ENCODE measurements at regions not wholly inside any gene's neighbourhood (a gene's known extent, or its start where the extent isn't known, plus 50 kb on each side); places are given as distances from the start of the nearest gene placed in this dataset.

DNA sequence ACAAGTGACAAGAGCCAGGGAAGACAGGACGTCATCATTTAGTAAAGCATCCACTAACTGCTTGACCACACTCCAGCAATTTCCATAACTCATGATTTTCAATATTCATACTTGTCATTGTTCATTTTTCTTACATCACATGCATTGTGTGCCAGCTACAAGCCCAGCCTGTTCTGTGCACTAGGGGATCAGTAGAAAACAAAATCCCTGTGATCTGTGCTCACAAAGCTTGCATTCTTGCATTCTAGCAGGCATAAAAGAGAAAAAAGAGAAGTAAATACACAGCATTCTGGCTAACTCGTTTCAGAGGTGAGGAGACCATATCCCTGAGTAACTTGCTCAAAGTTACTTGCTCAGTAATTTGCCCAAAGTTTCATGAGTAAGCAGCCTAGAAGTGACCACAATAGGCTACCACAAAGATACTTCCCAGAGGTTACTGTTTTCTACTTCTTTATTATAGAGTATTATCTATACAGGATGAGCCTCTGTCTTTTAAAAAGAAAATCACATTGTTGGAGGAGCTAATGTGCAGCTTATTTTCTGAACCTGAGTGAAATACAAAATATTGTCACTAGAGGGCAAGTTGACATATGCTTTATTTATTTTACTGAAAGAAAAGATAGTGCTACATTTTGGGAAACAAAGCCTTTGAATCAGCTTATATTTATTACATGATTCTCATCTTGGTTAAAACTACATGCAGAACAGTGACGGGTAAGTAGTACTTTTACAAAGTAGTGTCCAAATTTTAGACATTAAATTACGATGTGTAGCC lies 701.4 kb upstream of the LMCD1 start:
- TF ChIP-seq POLR2AphosphoS5 (IDR thresholded peaks at IDR 0.05; ENCODE audit: low read depth, low read length) (no peak), TCF7L2 (IDR thresholded peaks at IDR 0.05; ENCODE audit: low read depth, low read length) (no peak)
- TF ChIP-seq, protein P1, sequence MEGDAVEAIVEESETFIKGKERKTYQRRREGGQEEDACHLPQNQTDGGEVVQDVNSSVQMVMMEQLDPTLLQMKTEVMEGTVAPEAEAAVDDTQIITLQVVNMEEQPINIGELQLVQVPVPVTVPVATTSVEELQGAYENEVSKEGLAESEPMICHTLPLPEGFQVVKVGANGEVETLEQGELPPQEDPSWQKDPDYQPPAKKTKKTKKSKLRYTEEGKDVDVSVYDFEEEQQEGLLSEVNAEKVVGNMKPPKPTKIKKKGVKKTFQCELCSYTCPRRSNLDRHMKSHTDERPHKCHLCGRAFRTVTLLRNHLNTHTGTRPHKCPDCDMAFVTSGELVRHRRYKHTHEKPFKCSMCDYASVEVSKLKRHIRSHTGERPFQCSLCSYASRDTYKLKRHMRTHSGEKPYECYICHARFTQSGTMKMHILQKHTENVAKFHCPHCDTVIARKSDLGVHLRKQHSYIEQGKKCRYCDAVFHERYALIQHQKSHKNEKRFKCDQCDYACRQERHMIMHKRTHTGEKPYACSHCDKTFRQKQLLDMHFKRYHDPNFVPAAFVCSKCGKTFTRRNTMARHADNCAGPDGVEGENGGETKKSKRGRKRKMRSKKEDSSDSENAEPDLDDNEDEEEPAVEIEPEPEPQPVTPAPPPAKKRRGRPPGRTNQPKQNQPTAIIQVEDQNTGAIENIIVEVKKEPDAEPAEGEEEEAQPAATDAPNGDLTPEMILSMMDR (IDR thresholded peaks at IDR 0.05): peak; percentile 8; the same call in 1 of the 2 replicates
- intact Hi-C loops (cut with micrococcal nuclease; ENCODE audit: unreplicated experiment): no loop called here
- ChIA-PET POLR2A (no interaction called here), CTCF (interaction anchor here (0.9 kb wide), 1 partner anchor 440 kb away, joined by 3 read pairs; no protein-coding TSS in a partner anchor)
- H3K27ac ChIP-seq (ENCODE audit: low read length): no peak overlapping the region
- no peaks in the 10 kb centered on the region for H3K36me3 ChIP-seq (ENCODE audit: control insufficient read depth, insufficient read depth, low read length)
- H3K9me3 ChIP-seq (ENCODE audit: control insufficient read depth, insufficient read depth, low read depth, low read length): no peaks in the 10 kb centered on the region
- in situ Hi-C loops (cut with HindIII; ENCODE audit: low pct_unique_long_range_greater_than_20kb, low sequenced_read_pairs): no loop called here
- H3K4me1 ChIP-seq (ENCODE audit: control insufficient read depth, insufficient read depth, low read length): no peaks in the 10 kb centered on the region
- no TSS peak for BruUV-seq (replicated peaks)
- no peak for ATAC-seq
- H3K27me3 ChIP-seq (ENCODE audit: control insufficient read depth, insufficient read depth, low read length): no peaks in the 10 kb centered on the region
- DNase-seq (ENCODE audit: low read depth, low spot score): no peak
- no peak overlapping the region for H3K4me3 ChIP-seq (ENCODE audit: low read depth in 2 of 2, low read length in 2 of 2)

DNA sequence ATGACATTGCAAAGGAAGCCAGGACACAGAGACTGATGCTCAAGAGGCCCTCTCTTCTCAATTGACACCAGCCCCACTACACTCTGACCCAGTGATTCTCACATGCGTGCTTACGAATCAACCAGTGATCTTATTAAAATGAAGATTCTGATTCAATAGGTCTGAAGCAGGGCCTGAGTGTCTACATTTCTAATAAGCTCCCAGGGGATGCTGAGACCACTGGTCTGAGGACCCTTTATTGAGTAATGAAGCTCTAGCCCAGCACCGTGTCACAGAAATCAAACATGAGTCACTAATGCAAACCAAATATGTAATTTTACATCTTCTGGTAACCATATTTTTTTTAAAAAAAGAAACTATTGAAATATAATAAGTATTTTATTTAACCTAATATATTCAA lies 689.1 kb upstream of the LMCD1 start:
- CTCF ChIA-PET: no interaction called here
- in situ Hi-C loops (cut with HindIII; ENCODE audit: low pct_unique_long_range_greater_than_20kb, low sequenced_read_pairs): no loop called here
- DNase-seq (ENCODE audit: low read depth, low spot score): no peak

More for the DNA sequence above, 689.1 kb upstream of the LMCD1 start:
- H3K36me3 ChIP-seq (ENCODE audit: control insufficient read depth, insufficient read depth, low read length): no peaks in the 10 kb centered on the region
- no TSS peak for BruUV-seq (replicated peaks)
- no peak for ATAC-seq
- intact Hi-C loops (cut with micrococcal nuclease; ENCODE audit: unreplicated experiment): no loop called here
- H3K4me1 ChIP-seq (ENCODE audit: control insufficient read depth, insufficient read depth, low read length): no peaks in the 10 kb centered on the region
- H3K9me3 ChIP-seq (ENCODE audit: control insufficient read depth, insufficient read depth, low read depth, low read length): no peaks in the 10 kb centered on the region
- H3K27ac ChIP-seq (ENCODE audit: low read length): no peak overlapping the region
- POLR2A ChIA-PET: no interaction called here
- H3K4me3 ChIP-seq (ENCODE audit: low read depth in 2 of 2, low read length in 2 of 2): no peak overlapping the region
- no peaks in the 10 kb centered on the region for H3K27me3 ChIP-seq (ENCODE audit: control insufficient read depth, insufficient read depth, low read length)
- TF ChIP-seq, protein P2, sequence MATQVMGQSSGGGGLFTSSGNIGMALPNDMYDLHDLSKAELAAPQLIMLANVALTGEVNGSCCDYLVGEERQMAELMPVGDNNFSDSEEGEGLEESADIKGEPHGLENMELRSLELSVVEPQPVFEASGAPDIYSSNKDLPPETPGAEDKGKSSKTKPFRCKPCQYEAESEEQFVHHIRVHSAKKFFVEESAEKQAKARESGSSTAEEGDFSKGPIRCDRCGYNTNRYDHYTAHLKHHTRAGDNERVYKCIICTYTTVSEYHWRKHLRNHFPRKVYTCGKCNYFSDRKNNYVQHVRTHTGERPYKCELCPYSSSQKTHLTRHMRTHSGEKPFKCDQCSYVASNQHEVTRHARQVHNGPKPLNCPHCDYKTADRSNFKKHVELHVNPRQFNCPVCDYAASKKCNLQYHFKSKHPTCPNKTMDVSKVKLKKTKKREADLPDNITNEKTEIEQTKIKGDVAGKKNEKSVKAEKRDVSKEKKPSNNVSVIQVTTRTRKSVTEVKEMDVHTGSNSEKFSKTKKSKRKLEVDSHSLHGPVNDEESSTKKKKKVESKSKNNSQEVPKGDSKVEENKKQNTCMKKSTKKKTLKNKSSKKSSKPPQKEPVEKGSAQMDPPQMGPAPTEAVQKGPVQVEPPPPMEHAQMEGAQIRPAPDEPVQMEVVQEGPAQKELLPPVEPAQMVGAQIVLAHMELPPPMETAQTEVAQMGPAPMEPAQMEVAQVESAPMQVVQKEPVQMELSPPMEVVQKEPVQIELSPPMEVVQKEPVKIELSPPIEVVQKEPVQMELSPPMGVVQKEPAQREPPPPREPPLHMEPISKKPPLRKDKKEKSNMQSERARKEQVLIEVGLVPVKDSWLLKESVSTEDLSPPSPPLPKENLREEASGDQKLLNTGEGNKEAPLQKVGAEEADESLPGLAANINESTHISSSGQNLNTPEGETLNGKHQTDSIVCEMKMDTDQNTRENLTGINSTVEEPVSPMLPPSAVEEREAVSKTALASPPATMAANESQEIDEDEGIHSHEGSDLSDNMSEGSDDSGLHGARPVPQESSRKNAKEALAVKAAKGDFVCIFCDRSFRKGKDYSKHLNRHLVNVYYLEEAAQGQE (IDR thresholded peaks at IDR 0.05; ENCODE audit: insufficient read depth in 1 of 2, low read depth in 2 of 2, low read length in 1 of 2): no peak
- TF ChIP-seq POLR2AphosphoS5 (IDR thresholded peaks at IDR 0.05; ENCODE audit: low read depth, low read length) (no peak), TCF7L2 (IDR thresholded peaks at IDR 0.05; ENCODE audit: low read depth, low read length) (no peak), SIN3A (IDR thresholded peaks at IDR 0.05; ENCODE audit: borderline replicate concordance, insufficient read depth, low read depth, low read length) (no peak)
- TF ChIP-seq, protein P1 (IDR thresholded peaks at IDR 0.05): no peak
